ENCODE measurements at regions not wholly inside any gene's neighbourhood (a gene's known extent, or its start where the extent isn't known, plus 50 kb on each side); places are given as distances from the start of the nearest gene placed in this dataset.
"Not testable (repeated sequence)": the region's sequence is repeated elsewhere in the genome, so short reads cannot be mapped to it uniquely, and the experiment has no call there.

GRCh38 chr2:64274399-64275173 lies 130.4 kb upstream of the PELI1 start:
- WGBS, 3 donors: 70 to 77% (median 72%) methylated on average over 2 of the region's 2 CpGs
- Histone ChIP-seq H3K36me3 (no peaks in the 10 kb centered on the region), H3K9me3 (no peaks in the 10 kb centered on the region), H3K4me3 (no peak overlapping the region), H3K27me3 (no peaks in the 10 kb centered on the region), H3K4me1 (ENCODE audit: insufficient read depth) (peaks cover 14% of the 10 kb centered on the region), H3K27ac (no peak overlapping the region)
- no peak for TF ChIP-seq EP300 (IDR thresholded peaks at IDR 0.05)
- TF ChIP-seq POLR2A (IDR thresholded peaks at IDR 0.05): no peak
- TF ChIP-seq CTCF (IDR thresholded peaks at IDR 0.05): no peak
- intact Hi-C loops (cut with DNase I): no loop called here
- DNase-seq: no peak

GRCh38 chr2:64275174-64275466 lies 130.9 kb upstream of the PELI1 start:
- Histone ChIP-seq H3K27ac (no peak overlapping the region), H3K4me3 (no peak overlapping the region), H3K9me3 (no peaks in the 10 kb centered on the region), H3K36me3 (no peaks in the 10 kb centered on the region), H3K27me3 (no peaks in the 10 kb centered on the region), H3K4me1 (ENCODE audit: insufficient read depth) (peaks cover 14% of the 10 kb centered on the region)
- no peak for DNase-seq
- intact Hi-C loops (cut with DNase I): no loop called here
- no peak for TF ChIP-seq POLR2A (IDR thresholded peaks at IDR 0.05)
- TF ChIP-seq EP300 (IDR thresholded peaks at IDR 0.05): no peak
- no peak for TF ChIP-seq CTCF (IDR thresholded peaks at IDR 0.05)

- Histone ChIP-seq H3K36me3 (no peaks in the 10 kb centered on the region), H3K9me3 (no peaks in the 10 kb centered on the region), H3K27ac (no peak overlapping the region), H3K4me1 (ENCODE audit: insufficient read depth) (peaks cover 14% of the 10 kb centered on the region), H3K27me3 (no peaks in the 10 kb centered on the region), H3K4me3 (no peak overlapping the region)
- no peak for DNase-seq
- intact Hi-C loops (cut with DNase I): no loop called here
- 50 to 71% (median 55%) methylated on average over 3 of the region's 3 CpGs for WGBS, 3 donors
- TF ChIP-seq EP300 (IDR thresholded peaks at IDR 0.05): no peak
- TF ChIP-seq POLR2A (IDR thresholded peaks at IDR 0.05): no peak
- TF ChIP-seq CTCF (IDR thresholded peaks at IDR 0.05): no peak
Measured at GRCh38 chr2:64276417-64277095, 132.3 kb upstream of the PELI1 start.

- DNase-seq: no peak
- H3K27me3 ChIP-seq: no peaks in the 10 kb centered on the region
- WGBS, 3 donors: 72 to 81% (median 77%) methylated on average over 9 of the region's 9 CpGs
- no peak for TF ChIP-seq POLR2A (IDR thresholded peaks at IDR 0.05)
- TF ChIP-seq EP300 (IDR thresholded peaks at IDR 0.05): no peak
- TF ChIP-seq CTCF (IDR thresholded peaks at IDR 0.05): no peak
- H3K4me1 ChIP-seq (ENCODE audit: insufficient read depth): peaks cover 14% of the 10 kb centered on the region
- intact Hi-C loops (cut with DNase I): no loop called here
- H3K9me3 ChIP-seq: no peaks in the 10 kb centered on the region
- no peak overlapping the region for H3K4me3 ChIP-seq
- no peak overlapping the region for H3K27ac ChIP-seq
- H3K36me3 ChIP-seq: no peaks in the 10 kb centered on the region
Measured at GRCh38 chr2:64277101-64277849, 133.1 kb upstream of the PELI1 start.

GRCh38 chr2:64280812-64281211 lies 136.6 kb upstream of the PELI1 start:
- WGBS, 3 donors: 84 to 89% methylated on average over 2 of the region's 2 CpGs; no CpG with 5 or more reads in 1 of the 3 donors
- H3K27me3 ChIP-seq; H3K9me3 ChIP-seq; H3K27ac ChIP-seq; intact Hi-C loops (cut with DNase I); DNase-seq; H3K4me1 ChIP-seq (ENCODE audit: insufficient read depth); H3K36me3 ChIP-seq; H3K4me3 ChIP-seq: not testable (repeated sequence)
